HS-27A (cell line): ENCODE measurements at regions not wholly inside any gene's neighbourhood (a gene's known extent, or its start where the extent isn't known, plus 50 kb on each side); places are given as distances from the start of the nearest gene placed in this dataset.
"Not testable (repeated sequence)": the region's sequence is repeated elsewhere in the genome, so short reads cannot be mapped to it uniquely, and the experiment has no call there.

Source experiments
- DNase-seq: peaks from one replicate; pipeline ENCODE4 v3.0.0-alpha.2; 2012; ENCODE audit warnings: low read depth, missing footprints

DNA sequence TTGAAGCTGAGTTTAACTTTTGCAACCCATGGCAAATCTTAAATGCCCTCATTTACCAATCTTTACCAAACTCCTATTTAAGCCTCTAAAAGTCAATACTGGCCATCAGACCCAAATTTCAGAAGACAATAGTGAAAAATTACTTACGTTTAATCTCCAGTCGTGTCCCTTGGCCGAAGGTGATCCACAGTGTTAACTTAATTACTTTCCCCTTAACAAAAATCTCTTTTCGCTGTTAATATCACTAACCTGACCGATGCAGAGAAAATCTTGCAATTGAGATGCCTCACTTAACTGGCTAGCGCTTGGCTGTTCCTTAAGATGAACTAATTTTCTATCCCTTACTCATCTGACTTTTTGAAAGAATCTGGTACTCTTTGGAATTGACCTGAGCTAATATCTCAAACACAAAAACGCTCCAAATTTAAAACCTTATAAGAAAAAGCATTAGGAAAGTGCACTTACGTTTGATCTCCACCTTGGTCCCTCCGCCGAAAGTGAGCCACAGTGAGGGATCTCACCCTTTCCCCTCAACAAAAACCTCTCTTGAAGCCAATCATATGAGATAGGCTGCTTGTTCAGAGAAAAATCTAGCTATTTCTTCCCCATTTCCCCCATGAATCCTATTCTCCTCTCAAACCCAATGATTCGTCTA is 169.1 kb downstream of the RPIA start:
- no peak for DNase-seq

DNA sequence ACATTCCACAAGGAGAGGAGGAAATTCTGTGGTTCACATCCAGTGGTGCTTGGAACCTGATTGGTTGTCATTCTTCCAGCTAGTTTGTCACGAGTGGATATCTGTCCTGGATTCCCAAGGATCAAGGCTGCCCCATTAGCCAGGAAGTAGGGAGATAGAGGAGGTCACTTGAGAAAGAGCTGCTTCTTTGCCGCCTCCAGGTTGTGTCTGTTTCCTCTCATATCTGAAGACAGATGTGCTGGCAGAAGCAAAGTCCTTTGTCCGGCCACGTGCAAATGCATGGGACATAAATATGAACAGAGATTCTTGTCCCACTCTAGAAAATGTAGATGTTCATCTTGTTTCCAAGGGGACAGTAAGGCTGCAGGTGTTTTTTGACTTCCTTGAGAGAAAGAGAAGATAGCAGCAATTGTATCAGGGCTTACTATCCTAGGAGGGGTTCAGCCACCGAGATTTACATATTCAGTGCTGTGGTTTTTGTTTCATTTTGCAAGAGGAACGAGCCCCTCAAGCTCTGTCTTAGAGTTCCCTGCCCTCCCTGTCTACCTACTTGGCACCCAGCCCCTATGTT is 174.4 kb downstream of the RPIA start:
- no peak for DNase-seq

DNA sequence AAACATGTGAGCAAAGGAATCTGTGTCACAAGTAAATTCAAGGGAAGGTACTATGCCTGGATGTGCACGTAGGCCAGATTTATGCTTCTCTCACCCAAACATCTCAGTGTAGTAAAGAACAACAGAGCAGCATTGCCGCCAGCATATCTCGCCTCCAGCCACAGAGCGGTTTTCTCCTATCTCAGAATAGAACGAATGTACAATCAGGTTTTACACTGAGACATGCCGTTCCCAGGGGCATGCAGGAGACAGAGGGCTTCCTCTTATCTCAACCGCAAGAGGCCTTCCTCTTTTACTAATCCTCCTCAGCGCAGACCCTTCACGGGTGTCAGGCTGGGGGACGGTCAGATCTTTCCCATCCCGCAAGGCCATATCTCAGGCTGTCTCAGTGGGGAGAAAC is 175.3 kb downstream of the RPIA start:
- no peak for DNase-seq

DNA sequence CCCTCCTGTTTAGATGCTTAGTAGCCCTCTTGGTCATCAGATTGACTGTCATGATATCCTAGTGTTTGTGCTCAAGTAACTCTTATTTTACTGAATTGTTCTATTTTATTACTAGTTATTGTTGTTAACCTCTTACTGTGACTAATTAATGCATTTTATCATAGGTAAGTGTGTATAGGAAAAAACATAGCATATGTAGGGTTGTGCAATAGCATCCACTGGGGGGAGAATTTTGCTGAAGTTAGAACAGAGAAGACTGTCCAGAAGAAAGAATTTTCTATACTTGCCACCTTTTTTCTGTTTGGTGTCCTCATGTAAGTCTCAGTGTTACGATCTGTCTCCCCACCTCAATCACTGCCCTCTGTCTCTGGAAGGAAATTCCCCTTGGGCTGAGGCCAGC is 177.4 kb downstream of the RPIA start:
- DNase-seq = no peak

DNA sequence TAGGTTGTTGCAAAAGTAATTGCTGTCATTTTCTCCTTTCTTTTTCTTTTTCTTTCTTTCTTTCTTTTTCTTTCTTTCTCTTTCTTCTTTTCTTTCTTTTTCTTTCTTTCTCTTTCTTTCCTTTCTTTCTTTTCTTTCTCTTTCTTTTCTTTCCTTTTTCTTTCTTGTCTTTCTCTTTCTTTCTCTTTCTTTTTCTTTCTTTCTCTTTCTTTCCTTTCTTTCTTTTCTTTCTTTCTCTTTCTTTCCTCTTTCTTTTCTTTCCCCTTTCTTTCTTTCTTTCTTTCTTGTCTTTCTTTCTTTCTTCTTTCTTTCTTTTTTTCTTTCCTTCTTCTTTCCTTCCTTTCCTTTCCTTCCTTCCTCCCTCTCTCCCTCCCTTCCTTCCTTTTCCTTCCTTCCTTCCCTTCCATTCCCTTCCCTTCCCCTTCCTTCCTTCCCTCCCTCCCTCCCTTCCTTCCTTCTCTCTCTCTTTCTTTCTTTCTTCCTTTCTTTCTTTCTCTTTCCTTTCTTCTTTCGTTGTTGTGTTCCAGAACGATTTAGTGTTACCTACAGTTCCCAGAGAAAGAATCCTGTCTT is 178.9 kb downstream of the RPIA start:
- DNase-seq = no peak

DNA sequence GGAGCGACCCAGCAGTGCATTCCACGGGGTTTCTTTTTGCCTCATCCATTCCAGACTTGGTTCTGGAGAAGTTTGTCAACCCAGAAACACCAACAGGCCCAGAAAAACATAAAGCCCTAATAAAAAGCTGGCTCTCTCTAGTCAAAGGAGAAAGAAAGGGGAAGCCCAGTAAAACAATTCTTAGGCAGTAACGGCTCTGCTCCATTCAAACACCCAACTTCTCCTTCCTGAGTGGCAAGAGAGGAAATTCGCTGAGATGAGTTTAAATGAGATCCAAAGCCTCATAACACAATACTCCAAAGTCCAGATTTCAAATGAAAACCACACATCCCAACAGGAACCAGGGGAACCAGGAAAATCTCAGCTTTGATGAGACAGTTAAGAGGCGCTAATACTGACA is 179.9 kb downstream of the RPIA start:
- no peak for DNase-seq

DNA sequence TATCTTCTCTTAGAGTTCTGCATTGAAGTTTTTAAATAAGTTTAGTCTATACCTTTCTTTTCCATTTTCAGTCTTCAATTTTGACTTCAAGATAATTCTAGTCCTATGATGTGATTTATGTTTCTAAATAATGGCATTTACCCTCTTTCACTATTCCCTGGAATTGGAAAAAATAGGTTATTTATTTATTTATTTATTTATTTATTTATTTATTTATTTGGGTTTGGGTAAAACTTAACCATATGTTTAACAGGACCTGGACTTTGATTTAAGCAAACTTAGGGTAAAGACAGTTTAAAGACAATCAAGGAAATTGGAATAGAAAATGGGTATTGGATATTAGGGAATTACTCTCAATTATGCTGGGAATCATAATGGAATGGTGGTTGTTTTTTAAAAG is 182.1 kb downstream of the RPIA start:
- no peak for DNase-seq

DNA sequence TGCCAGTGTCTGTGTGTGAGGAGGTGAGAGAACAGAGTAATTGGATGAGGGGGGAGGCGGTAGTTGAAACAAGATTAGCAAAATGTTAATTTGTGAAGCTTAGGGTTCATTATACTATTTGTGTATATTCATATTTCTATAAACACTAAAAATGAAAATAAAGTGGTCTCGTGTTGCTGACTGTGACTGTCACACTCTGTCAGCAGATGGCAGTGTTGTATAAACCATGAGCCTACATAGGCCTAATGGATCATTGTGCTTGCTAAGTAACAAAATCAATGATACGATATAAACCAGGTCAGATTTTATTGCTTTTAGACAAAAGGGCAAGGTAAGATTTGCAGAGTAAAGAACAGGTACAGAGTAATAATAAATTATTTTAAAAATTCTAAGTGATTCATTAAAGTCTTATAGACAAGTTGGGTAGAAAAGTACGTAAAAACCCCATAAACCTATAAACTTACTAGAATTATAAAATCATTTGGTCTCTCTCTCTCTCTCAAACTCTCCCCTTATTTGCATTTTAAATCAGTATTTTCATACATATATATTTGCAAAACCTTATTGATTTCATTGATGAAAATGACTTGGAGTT is 182.7 kb downstream of the RPIA start:
- no peak for DNase-seq

DNA sequence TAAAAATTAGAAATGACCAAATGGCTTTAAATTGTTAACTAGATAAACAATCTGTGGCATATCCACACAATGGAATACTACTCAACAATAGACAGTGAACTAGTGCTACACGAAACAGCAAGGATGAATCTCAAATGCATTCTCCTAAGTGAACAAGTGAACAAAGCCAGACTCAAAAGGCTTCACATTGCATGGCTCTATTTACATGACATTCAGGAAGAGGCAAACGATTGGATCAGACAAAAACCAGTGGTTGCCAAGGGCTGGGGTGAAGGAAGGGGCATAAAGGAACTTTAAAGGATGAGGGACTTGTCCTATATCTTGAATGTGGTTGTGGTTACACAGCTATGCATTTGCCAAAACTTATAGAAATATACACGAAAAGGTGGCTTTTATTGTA is 184.3 kb downstream of the RPIA start:
- no peak for DNase-seq

DNA sequence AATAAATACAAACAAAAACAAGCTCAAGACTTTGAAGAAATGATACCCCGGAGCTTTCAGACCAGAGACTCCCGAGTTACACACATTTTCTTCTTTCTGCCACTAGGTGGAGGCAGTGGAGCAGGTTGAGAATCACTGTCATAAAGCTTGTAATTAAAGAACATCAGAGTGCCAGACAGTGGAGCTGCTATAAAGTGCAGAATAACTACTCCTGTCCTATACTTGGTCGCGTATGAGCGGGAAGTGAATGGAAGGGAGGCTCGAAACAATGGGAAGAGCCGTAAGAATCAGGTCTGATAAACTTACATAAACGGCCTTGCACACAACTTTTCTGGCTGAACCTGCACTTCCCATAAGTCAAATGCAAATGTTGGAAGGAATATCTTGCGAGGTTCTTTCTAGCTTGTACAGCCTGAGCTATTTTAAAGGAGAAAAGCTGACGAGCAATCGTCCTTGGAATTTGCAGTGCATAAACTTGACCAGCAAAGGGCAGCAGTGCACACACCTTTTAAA is 189.0 kb downstream of the RPIA start:
- no peak for DNase-seq

DNA sequence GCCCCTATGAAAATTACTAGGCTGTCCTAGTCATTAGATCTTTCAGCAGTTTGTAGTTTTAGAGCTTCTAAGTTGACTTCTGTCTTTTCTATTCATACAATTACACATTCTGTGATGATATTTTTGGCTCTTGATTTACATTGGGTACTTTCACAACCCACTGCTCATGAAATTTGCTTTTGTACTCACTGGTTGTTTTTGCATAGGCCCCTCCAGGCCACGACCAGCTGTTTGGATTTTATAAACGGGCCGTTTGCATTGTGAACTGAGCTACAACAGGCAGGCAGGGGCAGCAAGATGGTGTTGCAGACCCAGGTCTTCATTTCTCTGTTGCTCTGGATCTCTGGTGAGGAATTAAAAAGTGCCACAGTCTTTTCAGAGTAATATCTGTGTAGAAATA is 193.8 kb downstream of the RPIA start:
- no peak for DNase-seq

DNA sequence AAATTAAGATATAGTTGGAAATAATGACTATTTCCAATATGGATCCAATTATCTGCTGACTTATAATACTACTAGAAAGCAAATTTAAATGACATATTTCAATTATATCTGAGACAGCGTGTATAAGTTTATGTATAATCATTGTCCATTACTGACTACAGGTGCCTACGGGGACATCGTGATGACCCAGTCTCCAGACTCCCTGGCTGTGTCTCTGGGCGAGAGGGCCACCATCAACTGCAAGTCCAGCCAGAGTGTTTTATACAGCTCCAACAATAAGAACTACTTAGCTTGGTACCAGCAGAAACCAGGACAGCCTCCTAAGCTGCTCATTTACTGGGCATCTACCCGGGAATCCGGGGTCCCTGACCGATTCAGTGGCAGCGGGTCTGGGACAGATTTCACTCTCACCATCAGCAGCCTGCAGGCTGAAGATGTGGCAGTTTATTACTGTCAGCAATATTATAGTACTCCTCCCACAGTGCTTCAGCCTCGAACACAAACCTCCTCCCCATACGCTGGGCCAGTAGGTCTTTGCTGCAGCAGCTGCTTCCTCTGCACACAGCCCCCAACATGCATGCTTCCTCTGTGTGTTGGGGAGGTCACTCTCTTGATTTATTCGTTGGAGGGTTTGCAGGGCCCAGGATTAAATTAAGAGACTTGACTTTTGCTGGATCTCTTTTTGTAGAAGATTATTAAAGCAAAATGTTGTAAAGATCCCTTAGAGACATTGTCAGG is 194.4 kb downstream of the RPIA start:
- DNase-seq = no peak

DNA sequence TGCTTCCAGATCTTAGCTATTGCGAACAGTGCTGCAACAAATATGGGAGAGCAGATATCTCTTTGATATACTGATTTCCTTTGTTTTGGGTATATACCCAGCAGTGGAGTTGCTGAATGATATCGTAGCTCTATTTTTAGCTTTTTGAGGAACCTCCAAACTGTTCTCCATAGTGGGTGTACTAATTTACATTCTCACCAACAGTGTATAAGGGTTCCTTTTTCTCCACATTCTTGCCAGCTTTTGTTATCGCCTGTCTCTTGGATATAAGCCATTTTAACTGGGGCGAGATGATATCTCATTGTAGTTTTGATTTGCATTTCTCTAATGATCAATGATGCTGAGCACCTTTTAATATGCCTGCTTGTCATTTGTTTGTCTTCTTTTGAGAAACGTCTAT is 196.0 kb downstream of the RPIA start:
- DNase-seq = not testable (repeated sequence)

DNA sequence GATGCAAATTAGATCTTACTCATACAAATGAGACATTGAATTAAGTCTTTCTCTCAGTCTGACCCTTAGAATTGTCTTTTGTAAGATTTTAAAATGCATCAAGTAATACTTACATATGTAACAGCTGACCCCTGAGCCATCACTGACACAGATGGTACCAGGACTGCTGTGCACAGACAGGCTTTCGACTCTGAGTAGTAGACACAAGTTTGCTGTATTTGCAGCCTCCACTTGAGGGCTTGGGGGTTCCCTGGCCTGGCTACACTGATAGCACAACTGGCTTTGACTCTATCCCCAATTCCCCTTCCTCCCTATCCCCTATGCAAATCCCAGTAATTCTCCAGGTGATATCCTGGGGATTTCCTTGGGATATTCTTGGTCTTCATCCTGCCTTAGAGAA is 200.7 kb downstream of the RPIA start:
- no peak for DNase-seq

DNA sequence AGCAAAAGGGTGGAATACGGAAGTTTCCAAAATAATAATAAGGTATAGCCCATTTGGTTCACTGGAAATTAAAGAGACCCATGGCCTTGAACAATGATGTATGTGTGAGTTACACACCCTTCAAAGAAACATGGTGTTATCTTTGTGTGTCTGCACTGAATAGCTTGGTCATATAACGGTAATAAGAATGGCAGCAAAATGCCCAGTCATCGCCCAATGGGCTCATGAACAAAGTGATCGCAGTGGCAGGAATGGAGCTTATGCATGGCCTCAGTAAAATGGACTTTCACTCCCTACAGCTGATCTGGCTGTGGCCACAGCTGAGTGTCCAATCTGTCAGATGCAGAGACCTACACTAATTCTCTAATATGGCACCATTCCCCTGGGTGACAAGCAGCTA is 201.3 kb downstream of the RPIA start:
- no peak for DNase-seq

DNA sequence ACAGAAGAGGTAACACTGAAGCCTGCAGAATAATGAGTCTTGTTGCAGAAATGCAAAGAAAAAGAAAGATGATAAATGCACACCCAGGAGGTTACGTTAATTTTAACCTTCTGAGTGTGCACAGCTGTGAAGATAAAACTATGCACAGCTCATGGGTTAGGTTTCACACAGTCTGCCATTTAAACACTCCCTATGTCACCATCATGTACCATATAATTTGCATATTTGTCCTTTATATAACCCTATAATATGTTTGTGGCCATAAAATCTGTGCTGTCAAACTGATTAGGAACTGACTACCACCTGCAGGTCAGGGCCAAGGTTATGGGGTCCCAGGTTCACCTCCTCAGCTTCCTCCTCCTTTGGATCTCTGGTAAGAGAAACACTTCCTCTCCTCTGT is 205.5 kb downstream of the RPIA start:
- DNase-seq = no peak

DNA sequence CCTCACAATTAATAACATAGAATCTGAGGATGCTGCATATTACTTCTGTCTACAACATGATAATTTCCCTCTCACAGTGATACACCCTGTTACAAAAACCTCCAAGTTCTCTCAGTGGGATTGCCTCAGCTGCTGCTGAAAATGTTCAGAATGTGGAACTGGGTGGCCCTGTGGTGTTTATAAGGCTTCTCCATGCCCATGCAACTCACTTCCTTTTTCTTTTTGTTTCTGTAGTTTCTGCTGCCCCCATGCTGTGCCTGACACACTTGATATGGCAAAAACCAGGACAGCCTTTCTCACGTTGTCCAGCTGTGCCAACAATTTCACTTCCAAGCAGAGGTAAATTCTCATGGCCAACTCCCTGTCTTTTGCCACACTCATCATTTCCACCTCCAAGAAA is 206.2 kb downstream of the RPIA start:
- no peak for DNase-seq

DNA sequence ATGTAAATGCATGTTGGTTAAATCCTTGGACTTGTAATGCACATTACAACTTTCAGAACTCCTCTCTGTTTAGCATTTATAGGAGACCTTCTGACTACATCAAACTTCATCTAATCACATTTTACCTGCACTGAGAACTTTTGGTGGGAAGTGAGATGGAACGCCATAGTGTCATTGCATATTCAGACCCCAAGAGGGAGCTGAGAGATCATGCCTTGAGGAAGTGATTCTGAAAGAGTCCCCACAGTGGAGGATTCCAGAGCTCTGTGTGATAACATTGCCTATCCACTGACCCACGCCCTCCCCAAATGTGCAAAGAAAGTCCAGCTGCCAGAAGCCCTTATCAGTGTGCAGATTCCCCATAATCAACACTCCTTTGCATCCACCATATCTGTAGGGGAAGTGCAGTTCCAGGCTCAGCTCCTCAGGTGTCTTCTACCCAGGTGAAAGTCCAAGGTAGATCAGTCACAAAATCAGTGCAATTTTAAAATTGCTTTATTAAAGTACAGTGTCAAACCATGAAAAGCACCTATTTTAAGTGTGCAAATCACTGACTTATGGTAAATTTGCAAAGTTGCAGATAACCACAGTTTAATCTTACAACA is 212.4 kb downstream of the RPIA start:
- no peak for DNase-seq

DNA sequence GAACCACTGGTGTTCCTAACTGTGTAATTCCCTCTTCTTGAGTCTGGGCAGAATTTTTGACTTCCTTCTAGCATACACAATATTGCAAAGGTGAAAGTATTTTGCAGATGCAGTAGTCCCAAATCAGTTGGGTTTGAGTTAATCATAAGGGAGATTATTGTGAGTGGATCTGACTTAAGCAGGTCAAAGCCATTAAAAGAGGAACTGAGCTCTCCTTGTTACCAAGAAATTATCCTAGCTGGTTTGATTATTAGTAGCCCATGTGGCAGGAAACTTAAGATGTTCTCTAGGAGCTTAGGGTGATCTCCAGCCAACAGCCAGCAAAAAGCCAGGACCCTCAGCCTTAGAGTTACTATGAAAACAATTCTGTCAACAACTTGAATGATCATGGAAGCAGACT is 221.8 kb downstream of the RPIA start:
- DNase-seq = no peak

DNA sequence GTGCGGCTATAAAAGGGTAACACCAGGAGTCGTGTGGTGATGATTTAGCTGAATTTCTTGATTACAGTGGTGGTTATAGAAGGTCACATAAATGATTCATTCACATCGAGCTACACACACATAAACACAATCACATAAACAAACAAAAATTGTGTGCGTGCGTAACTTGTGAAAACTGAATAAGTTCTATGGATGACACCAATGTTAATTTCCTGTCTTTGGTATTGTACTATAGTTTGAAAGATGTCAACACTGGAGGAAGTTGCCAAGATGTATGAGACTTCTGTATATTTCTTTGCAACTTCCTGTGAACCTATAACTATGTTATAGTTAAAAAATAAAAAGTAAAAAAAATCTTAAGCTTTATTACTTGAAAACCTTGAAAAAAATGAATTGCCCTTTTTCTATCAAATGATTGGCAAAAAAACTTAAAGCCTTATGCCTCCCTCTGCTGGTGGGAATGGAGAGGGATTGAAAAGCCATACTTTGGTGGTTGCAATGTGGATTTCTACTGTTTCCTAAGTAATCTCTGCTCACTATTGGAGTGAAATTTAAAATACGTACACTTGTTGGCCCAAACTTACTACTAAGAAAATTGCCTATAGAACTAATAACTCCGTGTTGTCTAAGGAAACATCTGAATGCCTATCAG is 227.7 kb downstream of the RPIA start:
- DNase-seq = no peak

DNA sequence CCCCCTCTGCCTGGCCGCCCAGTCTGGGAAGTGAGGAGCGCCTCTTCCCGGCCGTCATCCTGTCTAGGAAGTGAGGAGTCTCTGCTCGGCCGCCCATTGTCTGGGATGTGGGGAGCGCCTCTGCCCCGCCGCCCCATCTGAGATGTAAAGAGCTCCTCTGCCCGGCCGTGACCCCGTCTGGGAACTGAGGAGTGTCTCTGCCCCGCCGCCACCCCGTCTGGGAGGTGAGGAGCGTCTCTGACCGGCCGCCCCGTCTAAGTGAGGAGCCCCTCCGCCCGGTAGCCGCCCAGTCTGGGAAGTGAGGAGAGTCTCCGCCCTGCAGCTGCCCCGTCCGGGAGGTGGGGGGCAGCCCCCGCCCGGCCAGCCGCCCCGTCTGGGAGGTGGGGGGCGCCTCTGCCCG is 228.9 kb downstream of the RPIA start:
- not testable (repeated sequence) for DNase-seq

DNA sequence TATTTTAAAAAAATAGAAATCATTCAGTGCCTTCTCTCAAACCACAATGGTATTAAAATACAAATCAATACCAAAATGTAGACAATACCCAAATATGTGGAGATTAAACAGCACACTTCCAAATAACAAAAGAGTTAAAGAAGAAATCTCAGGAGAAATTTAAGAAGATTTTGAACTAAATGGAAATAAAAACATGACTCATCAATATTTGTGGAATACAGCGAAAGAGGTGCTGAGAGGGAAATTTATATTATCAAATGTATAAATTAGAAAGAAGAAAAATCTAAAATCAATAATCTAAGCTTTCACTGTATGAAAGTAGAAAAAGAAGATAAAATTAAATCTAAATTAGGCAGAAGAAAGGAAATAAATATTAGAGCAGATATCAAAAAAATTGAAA is 233.1 kb downstream of the RPIA start:
- no peak for DNase-seq
